Liver (tissue), 3 donors: ENCODE measurements at regions not wholly inside any gene's neighbourhood (a gene's known extent, or its start where the extent isn't known, plus 50 kb on each side); places are given as distances from the start of the nearest gene placed in this dataset.

Experiments
- EGR1 ChIP-seq, 2 donors: IDR thresholded peaks; 2 replicates each; pipeline ENCODE4 v1.6.1; 2016 to 2018; ENCODE audit warnings: antibody characterized with exemption in 2 of 2, low read depth in 2 of 2
- GABPA ChIP-seq, 2 donors: IDR thresholded peaks in 1 of 2; conservative IDR thresholded peaks in 1 of 2; 2 replicates each; pipeline ENCODE4 v1.6.1; 2016; ENCODE audit warnings: antibody characterized with exemption in 2 of 2, mild to moderate bottlenecking in 1 of 2, moderate library complexity in 1 of 2
- JUND ChIP-seq, 2 donors: IDR thresholded peaks; 2 replicates each; pipeline ENCODE4 v1.6.1; 2016; ENCODE audit warnings: antibody characterized with exemption in 2 of 2
- RAD21 ChIP-seq, 2 donors: IDR thresholded peaks; 2 replicates each; pipeline ENCODE4 v1.6.1; 2016; ENCODE audit warnings: antibody characterized with exemption in 2 of 2, mild to moderate bottlenecking in 2 of 2
- SP1 ChIP-seq: IDR thresholded peaks from 2 replicates; pipeline ENCODE4 v1.6.1; 2018; ENCODE audit warnings: antibody characterized with exemption, mild to moderate bottlenecking
- YY1 ChIP-seq: IDR thresholded peaks from 2 replicates; pipeline ENCODE4 v1.6.1; 2016; ENCODE audit warnings: antibody characterized with exemption, mild to moderate bottlenecking
- TF ChIP-seq, protein P1 (sequence below): fragments of 150-350 bp; IDR thresholded peaks from 2 replicates; pipeline ENCODE4 v1.5.1; 2017; ENCODE audit warnings: improper control_type of control experiment, low read depth, low read length; ENCODE audit not compliant: missing input control
- TF ChIP-seq, protein P2 (sequence below): IDR thresholded peaks from 2 replicates; pipeline ENCODE4 v1.6.1; 2016; ENCODE audit warnings: antibody characterized with exemption
- TF ChIP-seq, protein P3 (sequence below): IDR thresholded peaks from 2 replicates; pipeline ENCODE4 v1.6.1; 2016; ENCODE audit warnings: antibody characterized with exemption
- donor health status: healthy.
- donor health status: healthy.

DNA sequence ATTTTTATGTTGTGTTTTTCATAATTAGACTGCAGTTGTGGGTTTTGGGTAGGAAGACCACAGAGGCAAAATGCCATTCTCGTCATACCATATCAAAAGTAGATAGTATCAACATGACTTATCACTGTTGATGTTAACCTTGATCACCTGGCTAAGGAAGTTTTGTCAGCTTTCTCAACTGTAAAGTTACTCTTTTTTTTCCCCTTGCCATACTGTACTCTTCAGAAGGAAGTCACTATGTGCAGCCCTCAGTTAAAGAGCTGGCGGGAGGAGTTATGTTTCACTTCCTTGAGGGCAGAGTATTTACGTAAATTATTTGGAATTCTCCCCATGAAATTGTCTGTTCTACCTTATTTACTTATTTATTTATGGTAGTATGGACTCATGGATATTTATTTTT is 78.7 kb downstream of the PRORP start:
- TF ChIP-seq, protein P1, sequence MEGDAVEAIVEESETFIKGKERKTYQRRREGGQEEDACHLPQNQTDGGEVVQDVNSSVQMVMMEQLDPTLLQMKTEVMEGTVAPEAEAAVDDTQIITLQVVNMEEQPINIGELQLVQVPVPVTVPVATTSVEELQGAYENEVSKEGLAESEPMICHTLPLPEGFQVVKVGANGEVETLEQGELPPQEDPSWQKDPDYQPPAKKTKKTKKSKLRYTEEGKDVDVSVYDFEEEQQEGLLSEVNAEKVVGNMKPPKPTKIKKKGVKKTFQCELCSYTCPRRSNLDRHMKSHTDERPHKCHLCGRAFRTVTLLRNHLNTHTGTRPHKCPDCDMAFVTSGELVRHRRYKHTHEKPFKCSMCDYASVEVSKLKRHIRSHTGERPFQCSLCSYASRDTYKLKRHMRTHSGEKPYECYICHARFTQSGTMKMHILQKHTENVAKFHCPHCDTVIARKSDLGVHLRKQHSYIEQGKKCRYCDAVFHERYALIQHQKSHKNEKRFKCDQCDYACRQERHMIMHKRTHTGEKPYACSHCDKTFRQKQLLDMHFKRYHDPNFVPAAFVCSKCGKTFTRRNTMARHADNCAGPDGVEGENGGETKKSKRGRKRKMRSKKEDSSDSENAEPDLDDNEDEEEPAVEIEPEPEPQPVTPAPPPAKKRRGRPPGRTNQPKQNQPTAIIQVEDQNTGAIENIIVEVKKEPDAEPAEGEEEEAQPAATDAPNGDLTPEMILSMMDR = no peak
- TF ChIP-seq EGR1 (IDR thresholded peaks at IDR 0.05; ENCODE audit: low read depth in 2 of 2) (no peak), SP1 (no peak), GABPA (IDR thresholded peaks at IDR 0.05 in 1 of 2, conservative IDR thresholded peaks at IDR 0.05 in 1 of 2) (no peak), RAD21 (IDR thresholded peaks at IDR 0.05) (no peak), YY1 (no peak), JUND (IDR thresholded peaks at IDR 0.05) (no peak)
- TF ChIP-seq, protein P2, sequence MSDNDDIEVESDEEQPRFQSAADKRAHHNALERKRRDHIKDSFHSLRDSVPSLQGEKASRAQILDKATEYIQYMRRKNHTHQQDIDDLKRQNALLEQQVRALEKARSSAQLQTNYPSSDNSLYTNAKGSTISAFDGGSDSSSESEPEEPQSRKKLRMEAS = no peak
- TF ChIP-seq, protein P3, sequence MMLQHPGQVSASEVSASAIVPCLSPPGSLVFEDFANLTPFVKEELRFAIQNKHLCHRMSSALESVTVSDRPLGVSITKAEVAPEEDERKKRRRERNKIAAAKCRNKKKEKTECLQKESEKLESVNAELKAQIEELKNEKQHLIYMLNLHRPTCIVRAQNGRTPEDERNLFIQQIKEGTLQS = no peak
